HCEC 1CT (cell line): ENCODE measurements at regions not wholly inside any gene's neighbourhood (a gene's known extent, or its start where the extent isn't known, plus 50 kb on each side); places are given as distances from the start of the nearest gene placed in this dataset.

Source experiments
- DNase-seq: peaks from one replicate; pipeline ENCODE4 v3.0.0-alpha.2; 2017

DNA sequence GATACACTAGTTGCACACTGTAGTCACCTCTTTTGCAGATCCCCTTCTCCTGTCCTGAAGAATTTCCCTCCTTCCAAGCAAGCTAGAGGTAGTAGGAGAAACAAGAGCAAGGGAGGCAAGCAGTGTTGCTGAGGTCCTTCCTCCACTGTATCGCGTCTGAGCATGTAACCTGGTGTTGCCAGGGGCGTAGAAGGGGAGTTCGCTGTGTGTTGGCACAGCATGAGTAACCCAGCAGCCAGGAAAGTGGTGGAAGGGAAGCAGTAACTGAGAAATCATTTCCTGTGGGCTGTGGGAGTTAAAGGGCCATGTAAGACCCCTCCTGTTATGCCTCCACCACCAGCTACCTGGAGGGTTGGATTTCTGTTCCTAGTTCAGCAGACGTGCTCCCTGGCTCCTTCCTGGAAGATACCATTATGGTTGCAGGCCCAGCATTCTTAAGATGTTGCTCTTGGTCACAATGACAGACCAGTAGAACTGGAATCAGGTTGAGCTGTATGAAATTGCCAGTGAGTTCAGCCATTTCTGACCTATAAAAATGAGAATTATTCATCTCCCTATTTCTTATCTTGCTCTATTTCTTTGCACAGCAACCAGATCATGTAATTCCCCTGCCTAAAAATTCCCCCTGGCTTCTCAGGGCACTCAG, 215.3 kb upstream of the TOPAZ1 start:
- DNase-seq: no peak

DNA sequence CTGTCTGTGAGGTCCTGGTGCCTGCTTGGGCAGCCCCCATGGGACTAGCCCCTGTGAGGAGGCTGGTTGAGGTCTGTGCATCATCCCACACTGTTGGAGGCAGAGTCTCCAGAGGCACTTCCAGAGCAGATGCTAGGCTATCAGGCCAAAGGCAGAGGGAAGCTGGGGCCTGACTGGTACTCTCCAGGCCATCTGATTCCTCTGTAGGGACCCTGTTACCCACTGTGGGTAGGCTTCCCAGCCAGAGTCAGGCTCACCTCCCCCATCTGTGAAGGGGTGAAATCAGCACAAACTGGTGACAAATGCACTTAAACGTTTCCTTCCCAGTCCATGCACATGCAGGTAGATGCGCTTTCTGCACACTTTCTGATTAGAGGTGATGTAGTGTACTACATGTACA, 212.6 kb upstream of the TOPAZ1 start:
- DNase-seq: no peak

DNA sequence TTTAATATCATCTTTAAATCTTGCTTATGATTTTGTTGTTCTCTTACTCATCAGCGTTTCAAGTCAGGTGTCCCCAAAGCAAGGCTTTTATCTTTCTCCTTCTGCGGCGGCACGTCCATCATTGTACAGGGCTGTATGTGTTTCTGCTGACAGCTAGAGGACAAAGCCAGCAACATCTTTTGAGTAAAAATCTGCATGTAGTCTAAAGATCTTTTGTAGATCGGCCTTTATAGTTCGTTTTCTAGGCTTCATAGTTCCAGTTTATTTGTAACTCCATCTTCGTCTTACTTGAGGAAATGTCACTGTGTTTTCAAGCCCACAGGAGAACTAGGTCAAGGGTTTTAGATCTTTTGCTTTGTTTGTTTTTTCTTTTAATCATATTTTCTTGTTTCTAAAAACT, 211.4 kb upstream of the TOPAZ1 start:
- DNase-seq: no peak

DNA sequence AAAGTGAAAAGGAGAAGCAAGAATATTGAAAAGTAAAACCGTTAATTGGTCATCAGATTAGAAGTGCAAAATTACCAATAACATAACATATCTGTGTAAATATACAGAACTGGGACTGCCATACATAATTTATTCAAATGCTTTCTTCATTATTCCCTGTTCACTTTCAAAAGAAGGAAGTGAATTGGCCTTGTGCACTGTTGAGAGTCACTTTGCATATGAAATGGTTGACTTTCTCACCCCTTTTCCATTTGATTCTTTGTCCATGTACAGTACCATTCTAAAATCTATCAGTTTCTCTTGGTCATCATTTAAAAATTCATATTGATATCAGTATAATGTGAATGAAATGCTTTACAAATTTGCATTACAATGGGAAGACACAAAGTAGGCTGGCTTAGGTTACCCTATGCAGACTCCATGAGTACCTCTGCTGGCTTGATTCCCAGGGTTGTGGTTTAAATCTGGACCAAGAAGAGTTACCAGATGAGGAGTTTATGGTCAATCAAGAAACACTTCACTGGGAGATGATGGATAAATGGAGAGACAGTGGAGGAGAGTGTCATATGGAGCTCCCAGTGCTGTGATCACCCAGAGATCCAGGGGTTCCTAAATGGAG, 210.9 kb upstream of the TOPAZ1 start:
- DNase-seq: no peak

DNA sequence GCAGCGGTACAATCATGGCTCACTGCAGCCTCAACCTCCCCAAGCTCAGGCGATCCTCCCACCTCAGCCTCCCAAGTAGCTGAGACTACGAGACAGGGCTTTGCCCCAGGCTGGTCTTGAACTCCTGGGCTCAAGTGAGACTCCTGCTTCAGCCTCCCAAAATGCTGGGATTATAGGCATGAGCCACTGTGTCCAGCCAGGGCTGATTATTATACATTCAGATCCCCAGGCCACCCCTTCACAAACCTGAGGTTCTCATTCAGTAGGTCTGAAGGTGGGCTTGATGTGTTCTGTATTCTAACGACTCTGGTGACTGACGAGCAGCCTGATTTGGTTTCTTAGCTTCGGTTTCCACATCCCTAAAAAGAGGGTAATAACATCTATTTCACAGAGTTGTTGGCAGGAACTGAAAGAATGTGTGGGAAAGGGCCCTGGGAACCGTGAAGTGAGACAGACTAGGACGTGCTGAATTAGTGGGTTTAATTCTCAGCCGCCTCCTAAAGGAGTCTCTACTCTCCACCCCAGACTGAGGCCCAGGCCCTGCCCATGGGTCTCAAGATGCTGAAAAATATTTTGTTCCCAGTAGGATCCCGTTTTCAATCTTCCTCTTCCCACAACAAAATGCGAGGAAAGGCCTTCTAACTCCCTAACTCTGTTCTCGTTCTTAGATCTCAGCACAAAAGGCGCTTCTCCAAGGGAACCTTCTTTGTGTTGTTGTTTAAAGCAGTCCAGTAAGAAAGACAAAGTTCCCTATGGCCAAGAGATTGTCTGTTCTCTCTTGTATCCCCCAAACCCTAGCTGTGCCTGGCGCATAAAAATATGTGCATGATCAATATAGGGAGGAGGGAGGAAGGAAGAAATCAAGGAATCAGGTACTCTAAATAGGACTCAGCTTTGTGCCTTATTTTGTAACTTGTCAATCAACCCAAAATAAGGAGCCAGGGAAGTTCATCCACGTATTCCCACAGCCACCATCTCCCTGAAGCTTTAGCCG, 210.0 kb upstream of the TOPAZ1 start:
- no peak for DNase-seq

DNA sequence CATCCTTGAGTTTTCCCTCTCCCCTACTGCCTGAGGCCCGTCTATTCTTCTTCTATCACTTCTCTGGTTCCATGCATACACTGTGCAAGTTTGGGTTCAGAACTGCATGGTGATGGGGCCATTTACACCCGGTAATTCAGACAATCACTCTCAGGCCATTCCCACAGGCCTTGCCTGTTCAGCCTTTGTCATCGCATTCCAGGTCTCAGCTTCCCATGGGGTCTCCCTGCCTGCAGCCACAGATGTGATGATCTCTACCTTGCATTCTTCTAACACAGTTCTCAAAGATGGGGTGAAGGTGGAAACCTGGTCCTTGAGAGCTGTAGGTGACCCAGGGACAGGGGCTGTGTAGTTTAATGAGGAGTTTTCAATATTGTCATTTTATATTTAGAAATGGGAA, 209.2 kb upstream of the TOPAZ1 start:
- DNase-seq: no peak

DNA sequence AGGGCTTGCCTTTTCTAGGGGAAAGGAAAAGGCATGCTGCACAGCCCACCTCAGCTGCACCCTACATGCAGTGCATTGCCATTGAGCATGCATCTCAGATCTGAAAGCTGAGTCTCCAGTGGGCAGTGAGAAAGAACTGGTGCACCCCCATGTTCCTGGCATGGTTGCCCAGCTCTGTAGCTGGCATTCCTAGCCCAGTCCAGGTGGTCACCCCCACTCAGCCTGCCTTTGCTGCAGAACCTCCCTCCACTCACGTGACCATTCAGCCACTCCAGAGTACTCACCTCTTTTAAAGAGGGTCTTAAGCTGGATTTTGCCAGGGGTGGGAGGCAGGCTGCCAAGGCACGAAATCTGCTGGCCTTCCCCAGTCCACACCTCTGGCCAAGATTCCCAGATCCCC, 208.6 kb upstream of the TOPAZ1 start:
- no peak for DNase-seq

DNA sequence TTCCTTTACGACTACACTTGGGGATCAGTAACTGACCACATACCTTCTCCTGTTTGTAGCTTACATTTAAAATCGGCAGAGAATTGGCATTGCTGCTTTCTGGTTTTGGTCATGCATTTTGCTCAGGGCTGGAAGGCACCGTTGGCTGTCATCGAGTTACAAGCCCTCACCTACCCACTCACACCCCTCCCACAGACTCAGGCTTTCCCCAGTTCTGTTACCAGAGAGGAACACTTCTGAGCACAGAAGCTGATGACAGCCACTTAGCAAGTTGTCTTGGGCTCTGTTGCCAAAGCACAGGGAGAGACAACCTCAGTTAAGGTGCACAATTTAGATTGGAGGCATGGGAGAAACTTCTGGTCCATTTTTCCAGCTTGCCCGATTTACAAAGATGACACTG, 204.8 kb upstream of the TOPAZ1 start:
- DNase-seq: no peak

DNA sequence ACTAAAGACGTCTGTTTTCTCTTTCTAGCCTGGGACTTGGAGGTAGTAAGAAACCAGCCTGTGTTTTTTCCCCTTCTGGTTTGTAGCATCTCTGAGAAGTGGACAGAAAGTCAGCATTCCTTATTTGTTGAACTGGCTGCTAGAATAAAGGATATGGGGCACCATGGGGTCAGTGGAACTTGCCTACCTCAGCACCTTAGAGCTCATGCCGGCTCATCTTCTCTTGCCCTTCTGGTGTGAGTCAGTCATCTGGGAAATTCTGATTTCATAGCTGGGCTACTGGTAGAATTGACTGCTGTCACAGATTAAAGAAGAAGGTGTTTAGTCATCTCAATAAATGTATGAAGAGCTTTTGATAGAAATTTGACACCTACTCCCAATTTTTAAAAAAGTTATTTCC, 202.7 kb upstream of the TOPAZ1 start:
- no peak for DNase-seq

DNA sequence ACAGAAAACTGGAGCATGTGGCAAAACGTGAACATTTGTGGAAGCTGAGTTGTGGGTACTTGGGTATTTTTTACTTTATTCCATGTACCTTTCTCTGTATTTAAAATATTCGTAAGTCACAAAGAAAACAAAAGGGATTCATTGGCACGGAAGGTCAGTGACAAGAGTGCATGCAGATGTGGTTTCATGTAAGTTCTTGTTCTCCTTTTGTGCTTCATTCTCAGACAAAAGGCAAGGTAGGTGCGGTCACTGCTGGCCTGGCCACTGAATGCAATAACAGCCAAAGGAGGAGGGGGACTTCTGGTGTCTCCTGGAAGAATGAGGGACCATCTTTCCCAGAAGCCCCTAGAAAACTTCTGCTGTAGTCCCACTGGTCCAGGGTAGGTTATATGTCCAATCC, 200.0 kb upstream of the TOPAZ1 start:
- DNase-seq: no peak

DNA sequence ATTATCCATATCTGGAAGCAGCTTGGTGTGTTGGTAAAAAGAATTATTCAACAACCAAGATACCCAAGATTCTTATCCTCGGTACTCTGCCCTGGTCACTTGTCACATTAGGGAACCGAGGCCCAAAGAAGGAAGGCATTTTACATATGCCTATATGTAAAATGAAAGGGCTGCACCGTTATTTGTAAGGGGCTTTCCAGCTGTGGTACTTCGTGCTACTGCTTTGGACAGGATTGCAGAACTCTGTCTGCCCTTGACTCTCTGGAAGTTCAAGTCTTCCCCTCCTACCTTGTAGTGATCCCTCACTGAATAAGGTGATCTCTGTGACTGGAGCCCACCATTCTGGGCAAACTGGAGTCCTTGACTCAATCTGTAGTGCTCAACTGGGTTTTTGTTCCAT, 198.9 kb upstream of the TOPAZ1 start:
- no peak for DNase-seq

DNA sequence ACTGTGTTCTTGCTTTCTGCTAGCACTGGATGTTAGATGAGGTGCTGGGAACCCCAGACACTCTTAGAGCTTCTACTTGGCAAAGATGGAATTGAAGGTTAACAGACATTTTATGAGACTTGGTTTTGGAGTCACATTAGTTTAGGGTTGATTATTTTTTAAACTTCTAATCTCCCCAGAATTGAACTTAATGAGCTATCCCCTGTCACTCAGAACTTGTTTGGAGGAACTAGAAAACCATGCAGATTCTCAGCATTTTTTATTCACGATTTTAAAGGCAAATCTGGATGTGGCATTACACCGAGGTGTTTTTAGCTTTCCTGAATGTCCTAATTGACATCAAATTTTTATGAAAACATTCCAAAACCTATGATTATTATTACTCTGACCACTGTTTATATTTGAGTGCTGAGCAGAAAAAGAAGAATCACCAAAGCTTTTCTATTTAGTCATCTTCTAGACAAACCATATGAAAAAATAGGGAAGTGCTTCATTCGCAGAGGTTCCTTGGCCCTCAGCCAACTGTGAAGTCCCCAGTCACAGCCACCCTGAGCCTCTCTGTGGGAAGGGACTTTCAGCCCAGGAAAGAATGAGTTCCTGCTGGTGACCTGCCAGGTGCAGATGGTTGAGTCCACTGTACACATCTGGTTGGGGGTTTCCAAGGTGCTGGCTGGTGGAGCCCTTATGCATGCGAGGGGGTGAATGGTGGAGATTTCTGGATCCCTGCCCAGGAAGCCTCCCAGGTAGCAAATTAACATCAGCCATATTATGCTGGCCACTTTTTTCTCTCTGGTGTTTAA, 196.0 kb upstream of the TOPAZ1 start:
- no peak for DNase-seq

DNA sequence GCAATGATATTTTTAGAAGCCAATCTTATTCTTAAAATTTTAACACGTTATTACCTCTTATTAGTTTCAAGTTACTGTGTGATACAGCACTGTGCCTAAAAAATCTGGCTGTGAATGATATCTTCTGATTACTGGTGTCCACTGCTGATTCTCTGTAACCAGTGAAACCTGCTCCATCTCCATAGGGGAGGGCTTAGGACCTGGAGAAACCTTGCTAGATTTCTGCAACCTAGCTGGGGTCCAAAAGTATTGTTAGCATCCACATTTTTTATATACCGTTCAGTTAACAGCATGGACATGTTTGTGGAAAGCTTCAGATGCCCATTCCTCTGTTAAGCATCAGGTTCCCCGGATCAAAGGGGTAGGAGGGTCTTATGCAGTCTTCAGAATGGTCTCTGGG, 193.9 kb upstream of the TOPAZ1 start:
- DNase-seq: no peak

DNA sequence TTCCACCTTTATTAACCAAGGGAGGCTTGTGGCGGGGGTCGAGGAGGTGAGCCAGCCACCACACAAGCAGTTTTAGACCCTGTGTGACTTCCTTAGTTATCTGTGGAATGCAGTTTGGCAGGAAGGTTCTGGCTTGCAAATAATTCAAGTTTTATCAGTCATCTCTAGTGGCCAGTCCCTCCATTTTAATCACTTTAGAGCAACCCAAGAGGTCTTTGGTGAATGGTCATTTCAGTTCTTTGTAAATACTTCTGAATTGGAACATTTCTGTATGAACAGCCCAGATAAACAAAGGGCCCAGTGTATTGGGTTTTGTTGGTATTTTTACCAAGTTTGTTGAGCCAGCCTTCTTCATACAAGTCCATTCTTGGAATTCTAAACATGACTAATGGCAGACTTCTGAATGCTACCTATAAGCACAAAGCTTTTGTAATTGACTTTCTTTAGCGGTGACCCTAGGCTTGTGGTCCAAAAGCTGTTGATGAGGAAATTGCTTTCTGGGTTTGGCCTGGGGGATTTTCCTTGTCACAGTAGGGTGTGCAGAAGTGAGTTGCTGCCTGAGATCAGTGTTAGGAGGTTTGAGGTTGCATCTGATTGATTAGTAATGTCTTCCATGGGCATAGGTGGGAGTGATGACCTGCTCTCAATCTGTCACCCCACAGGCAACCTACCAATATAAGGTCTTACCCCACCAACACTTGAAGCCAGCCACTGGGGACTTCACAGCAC, 193.3 kb upstream of the TOPAZ1 start:
- no peak for DNase-seq

DNA sequence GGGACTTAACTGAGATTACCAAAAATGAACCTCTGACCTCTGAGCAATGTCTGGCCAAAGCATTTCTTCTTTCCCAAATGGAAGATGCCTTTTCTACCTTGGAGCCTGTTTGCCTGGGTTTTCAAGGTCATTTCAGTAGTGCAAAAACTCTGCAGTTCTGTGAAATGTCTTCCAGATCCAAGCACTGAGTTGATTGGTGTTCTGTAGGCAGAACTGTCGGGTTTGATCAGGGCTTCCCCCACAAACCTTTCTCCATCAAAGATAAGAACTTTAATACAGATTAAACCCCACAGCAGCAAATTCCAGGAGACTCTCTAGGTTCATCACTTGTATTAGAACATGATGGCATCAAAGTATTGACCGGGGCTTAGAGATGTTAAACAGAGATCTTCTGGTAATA, 192.7 kb upstream of the TOPAZ1 start:
- DNase-seq: no peak

DNA sequence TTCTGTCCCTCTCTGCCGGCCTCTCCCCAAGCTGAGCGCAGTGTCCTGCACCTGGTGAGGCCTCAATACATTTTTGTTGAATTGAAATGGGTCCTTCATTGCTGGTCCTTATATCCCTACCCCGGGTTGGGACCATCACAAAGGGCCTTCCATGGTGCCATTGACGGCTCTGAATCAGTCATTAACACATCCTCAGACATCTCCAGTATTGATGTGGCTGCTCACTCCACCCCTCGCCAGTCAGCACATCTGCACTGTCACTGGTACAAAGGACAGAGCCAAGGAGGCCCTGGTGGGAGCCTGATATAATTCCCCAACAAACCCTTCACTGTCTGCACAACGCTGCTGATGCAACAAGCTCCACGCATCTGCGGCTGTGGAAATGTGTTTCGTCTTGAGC, 191.6 kb upstream of the TOPAZ1 start:
- DNase-seq: no peak

DNA sequence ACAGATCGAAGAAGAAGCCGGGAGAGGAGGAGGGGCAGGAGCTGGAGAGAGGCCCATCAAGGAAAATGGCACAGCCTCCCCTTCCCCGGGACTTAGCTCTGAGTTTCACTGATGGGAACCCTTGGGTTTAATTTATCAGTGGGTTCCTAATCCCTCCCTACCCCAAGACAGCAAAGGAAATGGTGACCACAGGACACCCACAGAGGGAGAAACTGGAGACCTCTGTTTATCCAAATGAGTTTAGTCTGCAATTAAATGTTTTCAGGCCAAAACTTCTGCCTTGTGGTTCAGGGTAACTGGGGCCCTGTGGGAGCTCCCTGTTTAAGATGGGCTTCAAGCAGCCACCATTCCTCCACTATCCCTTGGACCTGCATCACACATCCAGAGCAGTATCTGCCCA, 190.8 kb upstream of the TOPAZ1 start:
- DNase-seq: no peak

DNA sequence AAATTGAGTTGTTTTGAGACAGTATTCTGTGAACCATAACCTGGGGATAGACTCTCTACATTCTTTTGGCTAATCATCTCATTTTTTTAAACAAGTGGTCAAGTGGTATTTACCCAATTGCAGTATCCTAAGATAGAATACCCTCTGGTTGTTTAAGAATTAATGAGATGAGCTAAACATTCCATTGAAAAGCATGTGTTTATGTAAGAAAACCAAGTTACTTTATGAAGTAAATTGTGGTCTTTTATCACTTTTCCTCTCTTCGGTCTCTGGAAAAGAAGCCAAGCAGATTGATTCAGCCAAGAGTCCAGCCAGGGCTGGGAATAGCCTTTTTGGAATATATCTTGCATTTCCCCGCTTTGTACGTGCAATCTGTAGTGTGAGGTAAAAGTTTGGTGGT, 185.7 kb upstream of the TOPAZ1 start:
- no peak for DNase-seq

DNA sequence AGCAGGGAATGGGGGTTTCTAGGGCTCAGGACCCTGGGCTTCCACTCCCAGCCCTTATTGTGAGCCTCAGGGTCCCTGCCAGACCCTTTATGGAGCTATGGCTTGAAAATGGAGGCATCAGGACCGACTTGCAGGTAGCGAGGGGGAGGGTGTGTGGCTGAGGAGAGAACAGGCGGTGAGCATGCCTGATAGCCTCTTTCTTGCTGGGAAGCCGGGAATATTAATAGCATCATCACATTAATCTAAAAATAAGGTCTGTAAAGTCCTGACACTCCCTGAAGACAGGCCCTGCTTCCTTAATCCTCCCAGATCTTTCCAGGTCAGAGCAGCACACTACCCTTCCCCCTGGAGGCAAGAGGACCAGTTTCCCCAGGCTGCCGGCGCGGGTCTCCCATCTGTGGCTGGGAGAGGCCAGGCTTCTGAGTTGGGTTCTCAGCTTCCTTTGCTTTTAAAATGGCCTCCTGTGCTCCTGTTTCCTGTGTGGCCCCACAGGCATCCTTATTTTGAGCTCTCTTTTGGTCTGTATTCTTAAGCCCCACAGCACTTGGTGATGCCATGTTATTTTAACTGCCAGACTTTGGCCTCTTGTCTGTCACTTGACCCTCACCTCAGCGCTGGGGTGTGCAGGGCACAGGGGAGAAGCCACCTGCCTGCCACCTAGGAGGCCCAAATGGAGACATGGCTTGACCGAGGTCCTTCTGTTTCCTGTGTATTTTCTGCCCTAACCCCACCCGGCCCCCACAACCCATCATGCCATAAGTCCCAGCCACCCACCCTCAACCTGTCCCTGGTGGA, 185.0 kb upstream of the TOPAZ1 start:
- DNase-seq: no peak

DNA sequence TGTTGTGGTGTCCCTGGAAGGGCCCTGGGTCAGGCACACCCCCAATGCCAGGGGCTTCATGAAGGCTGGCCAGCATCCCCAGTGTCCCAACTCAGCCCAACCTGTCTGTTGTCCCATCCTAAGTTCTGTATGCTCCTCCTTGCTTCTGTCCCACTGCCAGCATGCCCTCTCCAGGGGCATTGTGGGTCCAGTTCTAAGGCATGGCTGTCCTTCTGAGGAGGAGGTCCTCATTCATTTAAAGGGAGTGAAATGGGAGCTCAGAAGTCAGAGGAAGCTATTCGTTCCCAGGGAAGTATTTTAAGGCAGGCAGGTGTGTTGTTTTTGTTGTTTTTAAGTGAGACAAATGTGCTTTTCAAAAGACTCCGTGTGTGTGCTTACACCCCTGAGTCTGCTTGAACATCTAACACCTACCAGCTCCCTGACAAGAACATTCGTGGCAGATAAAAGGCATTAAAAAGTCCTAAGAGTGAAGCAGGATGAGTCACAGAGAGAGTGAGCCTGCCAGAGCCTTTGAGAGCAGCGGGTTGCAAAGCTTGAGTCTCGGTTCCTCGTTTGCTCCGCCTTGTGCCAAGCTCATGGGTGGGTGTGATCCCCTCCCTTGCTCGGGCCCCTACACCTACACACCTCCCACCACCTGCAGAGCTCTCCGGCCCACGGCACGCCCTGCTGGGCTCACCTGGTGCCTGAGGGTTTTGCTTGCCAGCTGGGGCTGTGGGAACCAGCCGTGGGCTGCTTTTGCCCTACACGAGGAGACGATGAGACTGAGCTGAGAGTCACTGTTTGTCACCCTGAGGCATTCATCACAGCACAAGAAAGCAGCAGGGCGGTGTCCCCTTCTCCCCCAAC, 183.4 kb upstream of the TOPAZ1 start:
- peak; percentile 14 for DNase-seq

DNA sequence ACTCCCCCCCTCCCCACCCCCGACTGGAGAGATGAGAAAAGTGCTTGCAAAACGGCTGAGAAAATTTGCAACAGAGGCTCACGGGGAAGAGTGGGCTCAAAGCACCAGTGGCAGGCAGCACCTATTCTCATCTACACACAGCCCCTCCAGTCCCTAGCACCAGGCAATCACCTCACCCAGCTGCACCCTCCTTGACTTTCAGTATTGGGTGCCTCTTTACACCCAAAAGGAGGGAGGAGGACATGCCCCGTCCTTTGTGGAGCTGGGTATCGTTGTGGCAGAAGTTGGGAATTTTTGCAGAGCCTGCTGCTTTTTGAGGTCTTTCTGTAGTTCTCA, 182.8 kb upstream of the TOPAZ1 start:
- no peak for DNase-seq
